ENCODE measurements at regions not wholly inside any gene's neighbourhood (a gene's known extent, or its start where the extent isn't known, plus 50 kb on each side); places are given as distances from the start of the nearest gene placed in this dataset.

- DNase-seq (ENCODE audit: low read depth in 2 of 2): no peak
Observed at GRCh38 chr9:118510711-118511110, 806.5 kb downstream of the TLR4 start.

DNA sequence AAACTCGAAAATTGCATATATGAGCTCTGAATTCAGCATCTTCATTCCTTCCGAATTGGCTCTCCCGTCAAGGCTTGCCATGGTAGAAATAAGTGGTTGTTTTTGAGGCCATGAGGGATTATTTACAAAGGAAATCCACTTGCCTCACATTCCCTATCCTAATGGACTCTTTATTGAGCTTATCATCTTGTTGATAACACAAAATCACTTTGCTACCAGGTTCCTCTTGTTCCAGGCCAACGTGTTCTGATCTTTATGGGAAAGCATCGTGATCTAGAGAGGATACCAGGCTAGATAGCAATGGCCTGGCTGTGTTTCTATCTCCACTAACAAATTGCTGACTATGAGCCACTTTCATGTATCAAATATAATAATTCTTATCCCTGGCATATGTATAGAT lies 811.7 kb downstream of the TLR4 start:
- no peak for DNase-seq (ENCODE audit: low read depth in 2 of 2)

- DNase-seq (ENCODE audit: low read depth in 2 of 2): no peak
Observed at GRCh38 chr9:118521261-118521660, 817.1 kb downstream of the TLR4 start.

DNA sequence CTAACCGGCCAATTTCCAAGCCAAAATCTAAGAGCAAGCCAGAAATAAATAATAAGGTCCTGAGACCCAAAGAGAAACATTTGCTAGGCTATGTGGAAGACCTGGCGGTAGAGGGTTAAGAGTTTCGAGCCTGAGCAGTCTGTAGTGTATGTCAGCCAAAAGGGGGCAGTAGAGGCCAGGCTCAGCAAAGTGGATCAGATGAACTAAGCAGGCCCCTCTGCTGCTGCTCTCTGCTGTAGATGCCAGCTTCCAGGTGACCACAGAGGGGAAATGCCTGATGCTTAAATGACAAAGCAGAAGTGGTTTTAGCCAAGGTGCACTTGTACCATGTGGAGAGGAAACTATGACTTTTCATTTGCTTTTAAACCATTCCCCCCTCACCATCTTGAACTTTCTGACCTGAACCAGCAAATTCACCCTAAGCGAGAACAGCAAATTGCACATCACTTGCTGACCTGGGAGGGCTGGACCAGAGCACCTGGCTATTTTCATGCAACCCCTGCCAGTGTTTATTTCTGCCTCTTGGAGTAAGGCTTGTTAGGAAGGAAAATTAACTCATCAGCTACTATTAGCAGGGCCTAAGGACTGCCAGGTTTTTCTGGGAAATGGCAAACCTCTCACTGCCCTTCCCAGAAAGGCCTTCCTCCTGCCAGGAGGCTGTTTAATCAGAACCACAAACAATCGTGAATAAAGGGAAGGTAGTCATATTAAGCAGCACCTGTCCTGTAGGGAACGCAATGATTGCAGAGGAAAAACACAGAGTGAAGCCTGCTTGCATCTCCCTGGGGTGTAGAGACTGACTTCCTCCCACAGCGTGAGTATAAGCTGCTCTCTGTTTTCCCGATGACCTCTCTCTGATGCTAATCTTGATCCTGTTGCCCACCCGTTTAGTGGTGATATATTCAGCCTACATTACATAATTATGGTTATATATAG lies 818.2 kb downstream of the TLR4 start:
- no peak for DNase-seq (ENCODE audit: low read depth in 2 of 2)

DNA sequence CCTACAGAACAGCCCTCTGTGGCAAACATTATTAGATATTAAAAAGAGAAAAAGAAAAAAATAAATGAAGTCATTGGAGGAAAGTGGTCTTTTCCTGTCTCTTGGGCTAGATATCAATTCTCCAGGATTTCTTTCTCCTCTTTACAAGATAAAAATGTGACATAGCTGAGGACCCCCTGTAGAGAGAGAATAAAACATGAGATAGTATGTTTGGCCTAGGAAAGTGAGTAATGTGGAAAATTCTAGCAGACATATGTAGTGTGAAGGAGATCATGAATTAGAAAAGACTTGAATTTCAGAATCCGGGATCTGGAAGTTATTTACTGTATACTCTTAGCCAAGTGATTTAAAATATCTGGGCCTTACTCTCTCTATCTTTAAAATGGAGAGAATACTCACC lies 823.1 kb downstream of the TLR4 start:
- no peak for DNase-seq (ENCODE audit: low read depth in 2 of 2)

GRCh38 chr9:118529210-118529609 lies 825.0 kb downstream of the TLR4 start:
- DNase-seq (ENCODE audit: low read depth in 2 of 2): no peak

DNA sequence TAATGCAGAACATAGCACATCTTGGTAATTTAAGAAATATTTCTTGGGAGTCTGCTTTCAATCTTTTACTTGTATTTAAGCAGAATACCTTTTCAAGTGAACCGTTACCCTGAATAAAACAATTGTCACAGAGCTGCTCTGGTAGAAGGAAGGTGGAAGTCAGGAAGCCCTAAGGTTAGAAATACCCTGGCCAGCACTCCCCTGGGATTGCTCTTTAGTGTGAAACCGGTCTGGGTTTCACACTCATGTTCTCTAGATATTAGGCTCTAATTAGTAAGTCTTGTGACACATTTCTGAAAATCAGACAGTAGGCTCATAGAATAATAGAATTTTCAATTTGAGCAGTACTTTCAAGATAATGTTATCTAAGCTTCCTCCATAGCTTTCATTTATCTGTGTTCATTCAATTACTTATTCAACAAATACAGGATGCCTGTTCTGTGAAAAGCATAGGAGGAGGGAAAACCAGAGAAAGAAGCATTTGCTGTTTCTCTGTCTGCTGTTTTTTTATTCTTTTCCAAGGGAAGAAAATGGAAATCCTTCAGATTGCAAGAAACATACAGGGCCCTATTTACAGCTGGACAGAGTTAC lies 825.5 kb downstream of the TLR4 start:
- DNase-seq (ENCODE audit: low read depth in 2 of 2): no peak

- no peak for DNase-seq (ENCODE audit: low read depth in 2 of 2)
Observed at GRCh38 chr9:118532592-118532991, 828.4 kb downstream of the TLR4 start.

GRCh38 chr9:118533101-118533500 lies 828.9 kb downstream of the TLR4 start:
- DNase-seq (ENCODE audit: low read depth in 2 of 2): no peak

DNA sequence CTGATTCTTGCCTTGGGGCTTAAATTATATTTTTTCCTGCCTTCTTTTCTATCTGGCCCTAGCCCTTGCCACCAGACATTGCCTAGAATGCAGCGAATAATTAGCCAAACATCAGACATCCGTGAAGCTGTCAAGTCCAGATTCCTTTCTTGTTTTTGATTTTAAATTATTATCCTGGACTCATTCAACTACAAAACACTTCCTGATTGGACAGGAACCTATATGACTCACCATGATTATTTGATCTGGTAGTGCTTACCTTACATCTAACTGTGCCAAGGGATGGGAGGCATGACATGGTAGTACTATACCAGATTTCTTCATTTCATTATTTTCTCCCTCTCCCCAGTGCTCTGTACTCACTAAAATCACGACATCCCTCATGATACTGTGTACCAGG lies 829.6 kb downstream of the TLR4 start:
- DNase-seq (ENCODE audit: low read depth in 2 of 2): no peak

- no peak for DNase-seq (ENCODE audit: low read depth in 2 of 2)
Observed at GRCh38 chr9:118536153-118536552, 832.0 kb downstream of the TLR4 start.

- no peak for DNase-seq (ENCODE audit: low read depth in 2 of 2)
Observed at GRCh38 chr9:118538959-118539358, 830.3 kb downstream of the BRINP1 start.

GRCh38 chr9:118553465-118553864 lies 815.8 kb downstream of the BRINP1 start:
- no peak for DNase-seq (ENCODE audit: low read depth in 2 of 2)

GRCh38 chr9:118554987-118555386 lies 814.2 kb downstream of the BRINP1 start:
- no peak for DNase-seq (ENCODE audit: low read depth in 2 of 2)

DNA sequence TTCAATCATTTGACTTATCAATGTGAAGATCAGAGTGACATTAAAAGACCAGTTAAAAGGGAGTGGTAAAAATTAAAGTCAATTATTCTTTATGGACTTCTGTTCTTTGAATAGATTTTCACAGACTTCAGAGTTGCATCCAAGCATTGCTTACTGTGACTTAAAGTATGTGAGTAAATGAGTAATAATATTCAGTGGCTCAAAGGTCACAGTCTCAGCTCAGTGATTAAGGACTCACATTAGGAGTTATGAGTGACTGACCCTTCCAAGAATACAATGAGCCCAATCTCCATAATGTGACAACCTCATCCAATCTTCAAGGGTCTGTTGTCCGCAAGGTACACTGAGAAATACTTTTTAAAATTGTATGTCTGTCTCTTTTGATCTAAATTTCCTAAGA lies 811.2 kb downstream of the BRINP1 start:
- DNase-seq (ENCODE audit: low read depth in 2 of 2): no peak

DNA sequence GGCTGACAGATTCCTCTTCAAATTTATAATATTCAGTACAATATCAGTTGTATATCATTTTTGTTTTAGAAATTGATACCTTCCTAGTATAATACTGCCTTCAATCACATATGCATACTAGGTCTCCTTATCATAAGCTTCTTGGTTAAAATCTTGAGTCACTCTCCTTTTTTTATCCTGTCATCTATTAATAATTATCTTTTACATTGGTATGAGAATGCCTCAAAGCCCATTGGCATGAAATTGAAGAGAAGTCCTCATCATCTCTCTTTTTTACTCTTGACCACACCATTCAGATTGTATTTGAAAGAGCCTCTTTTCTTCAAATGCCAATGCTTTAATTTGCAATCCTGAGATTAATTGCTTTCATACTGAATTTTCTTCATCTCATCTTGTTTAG lies 810.3 kb downstream of the BRINP1 start:
- DNase-seq (ENCODE audit: low read depth in 2 of 2): no peak

DNA sequence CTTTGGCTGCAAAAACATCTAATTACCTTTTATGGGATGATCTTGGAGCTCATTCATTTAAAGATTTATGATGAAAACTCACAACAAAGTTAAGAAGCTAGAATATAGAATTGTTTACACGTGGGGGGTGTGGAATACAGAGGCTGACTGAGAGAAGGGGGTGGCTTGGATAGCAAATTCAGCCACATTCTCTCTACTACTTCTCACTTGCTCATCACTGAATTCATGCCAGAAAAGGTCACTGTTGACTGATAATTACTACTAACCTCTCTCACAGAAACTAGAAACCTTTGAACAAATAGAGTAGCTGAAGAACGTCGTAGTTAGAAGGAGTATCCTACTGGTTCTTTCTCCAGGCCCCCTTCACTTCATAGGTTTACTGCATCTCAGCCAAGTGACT lies 808.2 kb downstream of the BRINP1 start:
- DNase-seq (ENCODE audit: low read depth in 2 of 2): no peak

DNA sequence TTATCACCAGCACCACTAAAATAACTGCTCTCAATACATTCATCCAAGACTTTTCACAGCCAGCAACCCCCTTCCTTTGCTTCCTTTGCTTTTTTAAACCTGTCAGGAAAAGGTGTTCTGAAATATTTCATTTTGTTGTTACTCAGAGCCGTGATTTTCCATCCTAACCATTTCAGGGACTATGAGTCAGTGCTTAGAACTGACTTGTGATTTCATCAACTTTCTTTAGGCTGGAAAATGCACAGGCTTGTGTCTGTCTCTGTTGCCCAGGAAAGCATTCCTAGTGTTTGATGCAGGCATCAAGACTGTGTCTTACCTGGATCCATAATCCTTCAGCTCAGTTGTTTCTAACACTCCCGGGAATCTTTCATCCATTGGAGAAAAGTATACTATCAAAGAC lies 805.6 kb downstream of the BRINP1 start:
- no peak for DNase-seq (ENCODE audit: low read depth in 2 of 2)

DNA sequence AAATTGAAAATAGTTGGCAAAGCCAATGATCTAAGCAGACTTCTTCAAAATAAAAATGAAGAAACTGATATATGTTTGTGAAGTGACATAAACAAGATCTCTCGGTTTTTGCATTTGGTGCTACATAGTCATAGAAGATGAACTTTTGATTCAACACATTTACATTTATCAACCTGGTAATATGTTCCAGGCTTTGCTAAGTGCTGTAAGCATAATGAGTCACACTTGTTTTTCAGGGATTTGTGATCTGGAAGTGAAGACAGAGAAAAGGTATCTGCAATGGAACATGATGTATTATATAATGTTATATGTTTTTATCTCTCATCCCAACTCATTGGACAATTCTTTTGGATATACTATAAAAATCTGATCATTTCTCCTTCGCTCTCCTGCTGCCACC lies 801.4 kb downstream of the BRINP1 start:
- DNase-seq (ENCODE audit: low read depth in 2 of 2): no peak

DNA sequence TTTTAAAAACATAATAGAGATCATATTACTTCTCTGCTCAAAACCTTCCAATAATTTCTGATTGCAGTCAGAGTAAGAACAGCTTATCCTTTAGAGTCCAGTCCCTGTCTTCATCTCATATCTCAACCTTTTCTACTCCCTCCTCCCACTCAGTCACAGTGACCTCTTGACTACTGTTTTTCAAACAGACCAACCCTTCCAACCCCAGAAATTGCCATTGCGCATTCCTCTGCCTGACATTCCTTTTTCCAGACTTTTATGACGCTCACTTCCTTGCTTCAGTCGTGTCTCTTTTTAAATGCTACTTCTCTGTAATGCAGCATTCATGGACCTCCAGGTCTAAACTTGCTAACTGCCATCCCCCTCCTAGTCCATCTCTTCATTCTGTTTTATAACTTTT lies 800.5 kb downstream of the BRINP1 start:
- no peak for DNase-seq (ENCODE audit: low read depth in 2 of 2)

- no peak for DNase-seq (ENCODE audit: low read depth in 2 of 2)
Observed at GRCh38 chr9:118569148-118569547, 800.1 kb downstream of the BRINP1 start.

- no peak for DNase-seq (ENCODE audit: low read depth in 2 of 2)
Observed at GRCh38 chr9:118570066-118570465, 799.2 kb downstream of the BRINP1 start.

GRCh38 chr9:118575341-118576070 lies 793.7 kb downstream of the BRINP1 start:
- DNase-seq (ENCODE audit: low read depth in 2 of 2): no peak
